HUES48 (cell line): ENCODE measurements at regions not wholly inside any gene's neighbourhood (a gene's known extent, or its start where the extent isn't known, plus 50 kb on each side); places are given as distances from the start of the nearest gene placed in this dataset.
A peak's percentile ranks its signal among the peaks of the same experiment; 100 is the strongest.
"Not testable (repeated sequence)": the region's sequence is repeated elsewhere in the genome, so short reads cannot be mapped to it uniquely, and the experiment has no call there.

Experiments used
- H3K27ac ChIP-seq: one replicate; pipeline ENCODE4 v1.7.0; 2013; ENCODE audit warnings: low read depth, low read length, inconsistent platforms
- H3K27me3 ChIP-seq: 2 replicates; pipeline ENCODE4 v1.6.1; 2013; ENCODE audit warnings: mild to moderate bottlenecking, low read length; ENCODE audit not compliant: control insufficient read depth, insufficient read depth
- H3K36me3 ChIP-seq: 2 replicates; pipeline ENCODE4 v1.6.1; 2013; ENCODE audit warnings: low read length; ENCODE audit not compliant: control insufficient read depth, insufficient read depth
- H3K4me1 ChIP-seq: 2 replicates; pipeline ENCODE4 v1.6.1; 2013; ENCODE audit warnings: mild to moderate bottlenecking, low read length; ENCODE audit not compliant: control insufficient read depth, insufficient read depth
- H3K4me3 ChIP-seq: 2 replicates; pipeline ENCODE4 v1.5.1; 2013; ENCODE audit warnings: mild to moderate bottlenecking, low read depth, low read length
- H3K9ac ChIP-seq: 2 replicates; pipeline ENCODE4 v1.6.1; 2013; ENCODE audit warnings: mild to moderate bottlenecking, low read depth, low read length, moderate library complexity
- H3K9me3 ChIP-seq: 2 replicates; pipeline ENCODE4 v1.6.1; 2013; ENCODE audit warnings: low read length; ENCODE audit not compliant: control insufficient read depth, insufficient read depth

DNA sequence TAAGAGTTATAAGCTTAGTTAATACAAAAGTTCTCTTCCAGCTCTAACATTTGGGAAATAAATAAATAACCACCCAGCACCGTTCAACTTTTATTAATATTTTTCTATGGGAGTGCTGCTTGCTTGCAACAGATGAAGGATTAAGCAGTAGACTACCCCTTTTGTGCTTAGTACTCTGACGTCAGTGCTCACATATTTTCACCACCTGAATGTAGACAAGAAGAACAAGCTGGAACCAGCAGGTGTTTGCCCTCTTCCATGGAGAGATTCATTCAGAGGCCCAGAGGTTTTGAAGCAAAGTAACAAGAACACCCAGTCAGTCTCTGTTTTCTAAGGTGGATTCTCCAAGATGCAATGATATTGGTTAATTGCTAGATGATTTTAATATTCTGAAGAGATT lies 307.1 kb upstream of the PIK3C3 start:
- Histone ChIP-seq H3K27me3 (no peaks in the 10 kb centered on the region), H3K4me1 (no peaks in the 10 kb centered on the region), H3K9ac (no peak overlapping the region), H3K4me3 (no peak overlapping the region), H3K9me3 (no peaks in the 10 kb centered on the region), H3K27ac (no peak overlapping the region), H3K36me3 (no peaks in the 10 kb centered on the region)

DNA sequence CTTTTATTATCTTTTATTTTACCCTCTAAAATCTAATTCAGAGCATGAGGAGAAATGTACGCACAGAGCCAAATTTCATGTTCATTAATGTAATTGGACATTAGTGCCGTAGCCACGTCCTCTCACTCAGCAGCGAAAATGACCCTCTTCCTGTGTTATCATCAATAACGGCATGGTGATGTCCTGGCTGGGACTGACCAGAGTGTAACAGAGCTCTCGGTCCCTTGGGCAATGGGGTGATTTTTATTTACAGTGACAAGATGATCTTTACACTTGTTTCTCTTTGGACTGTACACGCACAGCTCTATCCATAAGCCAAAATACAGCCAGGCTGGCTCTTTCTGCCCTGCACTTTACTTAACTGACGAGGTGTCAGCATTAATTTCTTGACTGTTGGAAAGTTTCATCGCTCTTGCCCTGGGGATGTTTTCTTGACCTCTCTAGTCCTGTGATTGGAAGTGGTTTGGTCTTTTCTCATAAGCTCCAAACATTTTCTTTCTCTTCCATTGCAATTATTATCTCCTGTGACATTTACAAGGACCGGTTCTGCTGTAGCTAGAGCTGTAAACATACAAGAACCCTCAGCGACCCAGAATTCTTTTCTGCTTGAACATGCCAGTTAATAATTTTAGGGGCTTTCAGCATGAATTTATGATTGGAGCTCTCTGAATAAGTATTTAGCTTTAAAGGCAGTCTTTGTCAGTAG lies 308.0 kb upstream of the PIK3C3 start:
- Histone ChIP-seq H3K27ac (no peak overlapping the region), H3K36me3 (no peaks in the 10 kb centered on the region), H3K4me1 (no peaks in the 10 kb centered on the region), H3K4me3 (no peak overlapping the region), H3K9me3 (no peaks in the 10 kb centered on the region), H3K9ac (no peak overlapping the region), H3K27me3 (no peaks in the 10 kb centered on the region)

DNA sequence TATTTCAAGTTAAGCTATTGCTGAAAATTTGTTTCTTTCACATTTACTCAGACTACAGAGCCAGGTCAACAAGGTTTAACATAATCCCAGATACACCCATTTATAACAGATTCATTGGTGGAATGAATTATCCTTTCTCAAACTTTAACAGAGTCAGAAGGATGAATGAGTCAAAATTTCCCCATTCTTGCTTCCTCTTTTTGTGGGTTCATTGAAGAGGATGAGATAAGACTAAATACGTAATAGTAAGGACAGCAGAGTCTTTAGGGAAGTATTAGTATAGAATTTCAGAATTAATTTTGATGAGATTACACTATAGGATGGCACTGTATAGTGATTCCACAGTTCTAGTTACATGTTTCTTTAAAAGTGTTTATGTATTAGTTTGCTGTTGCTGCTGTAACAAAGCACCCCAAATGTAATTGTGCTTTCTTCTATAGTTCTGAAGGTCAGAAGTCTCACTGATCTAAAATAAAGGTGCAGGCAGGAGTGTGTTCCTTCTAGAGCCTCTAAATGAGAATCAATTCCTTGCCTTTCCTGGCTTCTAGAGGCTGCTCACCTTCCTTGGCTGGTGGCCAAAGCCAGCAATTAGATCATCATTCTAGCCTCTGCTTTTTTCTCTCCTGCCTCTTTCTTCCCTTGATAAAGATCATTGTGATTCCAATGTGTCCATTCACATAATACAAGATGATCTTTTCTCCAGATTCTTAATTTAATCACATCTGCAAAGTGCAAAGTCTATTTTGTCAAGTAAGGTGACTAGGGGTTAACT lies 309.3 kb upstream of the PIK3C3 start:
- no peak overlapping the region for H3K4me3 ChIP-seq
- no peak overlapping the region for H3K9ac ChIP-seq
- H3K27ac ChIP-seq = no peak overlapping the region
- H3K27me3 ChIP-seq = no peaks in the 10 kb centered on the region
- no peaks in the 10 kb centered on the region for H3K36me3 ChIP-seq
- H3K4me1 ChIP-seq = no peaks in the 10 kb centered on the region
- no peaks in the 10 kb centered on the region for H3K9me3 ChIP-seq

DNA sequence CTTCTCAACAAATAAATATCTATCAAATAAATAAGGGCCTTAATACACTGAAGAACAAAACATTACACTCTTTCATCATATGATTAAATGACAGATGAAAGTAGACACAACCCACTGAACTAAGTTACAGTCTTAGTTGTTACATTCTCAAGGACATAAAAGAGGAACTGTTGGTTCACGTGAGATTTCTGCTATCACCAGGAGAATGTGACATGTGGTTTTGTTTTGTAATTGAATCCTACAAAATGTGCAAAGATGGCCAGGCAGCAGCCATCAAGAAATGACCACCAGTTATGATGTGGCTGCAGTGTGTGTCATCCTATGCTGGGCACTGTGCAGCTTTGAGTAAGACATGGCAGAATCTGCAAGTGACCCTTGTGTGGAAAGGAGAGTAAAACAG lies 310.6 kb upstream of the PIK3C3 start:
- no peak overlapping the region for H3K27ac ChIP-seq
- H3K27me3 ChIP-seq = no peaks in the 10 kb centered on the region
- H3K4me1 ChIP-seq = no peaks in the 10 kb centered on the region
- no peak overlapping the region for H3K4me3 ChIP-seq
- H3K36me3 ChIP-seq = no peaks in the 10 kb centered on the region
- no peak overlapping the region for H3K9ac ChIP-seq
- no peaks in the 10 kb centered on the region for H3K9me3 ChIP-seq

DNA sequence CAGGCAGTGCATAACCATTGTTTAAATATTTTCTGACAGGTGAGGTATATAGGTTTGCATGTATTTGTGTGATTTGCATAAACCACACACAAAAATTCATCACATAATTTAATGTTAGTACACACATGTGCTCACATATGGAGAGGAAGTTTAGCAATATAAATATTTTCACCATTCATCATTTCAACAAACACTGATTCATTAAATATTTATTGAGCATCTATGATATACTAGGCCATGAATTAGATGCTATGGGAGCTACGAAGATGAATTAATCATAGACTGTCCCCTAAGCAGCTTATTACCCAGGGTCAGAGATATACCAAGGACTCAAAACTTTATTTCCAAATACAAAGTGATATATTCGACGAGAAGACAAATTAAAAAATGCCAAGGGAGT lies 311.6 kb upstream of the PIK3C3 start:
- H3K9me3 ChIP-seq = no peaks in the 10 kb centered on the region
- H3K9ac ChIP-seq = no peak overlapping the region
- no peak overlapping the region for H3K4me3 ChIP-seq
- no peaks in the 10 kb centered on the region for H3K4me1 ChIP-seq
- H3K27me3 ChIP-seq = no peaks in the 10 kb centered on the region
- no peaks in the 10 kb centered on the region for H3K36me3 ChIP-seq
- no peak overlapping the region for H3K27ac ChIP-seq

DNA sequence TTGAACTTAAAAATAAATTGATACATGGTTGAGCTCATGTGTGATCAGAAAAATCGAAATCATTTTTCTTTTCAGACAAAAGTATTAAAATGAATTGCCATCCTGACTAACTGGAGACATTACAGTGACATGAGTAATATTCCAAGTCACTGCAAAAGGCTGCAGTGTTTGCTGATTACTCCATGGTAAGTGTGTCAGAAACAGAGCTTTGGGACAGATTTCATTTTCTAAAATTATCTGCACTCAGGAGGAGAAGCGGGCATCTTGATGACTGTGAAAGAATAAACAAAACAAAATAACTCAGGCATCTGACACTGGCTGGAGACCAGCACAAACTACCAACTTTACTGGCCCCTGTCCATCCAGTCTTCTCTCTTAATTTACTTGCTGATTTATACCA lies 312.3 kb upstream of the PIK3C3 start:
- Histone ChIP-seq H3K27me3 (no peaks in the 10 kb centered on the region), H3K9ac (no peak overlapping the region), H3K36me3 (no peaks in the 10 kb centered on the region), H3K27ac (no peak overlapping the region), H3K4me3 (no peak overlapping the region), H3K4me1 (no peaks in the 10 kb centered on the region), H3K9me3 (no peaks in the 10 kb centered on the region)

DNA sequence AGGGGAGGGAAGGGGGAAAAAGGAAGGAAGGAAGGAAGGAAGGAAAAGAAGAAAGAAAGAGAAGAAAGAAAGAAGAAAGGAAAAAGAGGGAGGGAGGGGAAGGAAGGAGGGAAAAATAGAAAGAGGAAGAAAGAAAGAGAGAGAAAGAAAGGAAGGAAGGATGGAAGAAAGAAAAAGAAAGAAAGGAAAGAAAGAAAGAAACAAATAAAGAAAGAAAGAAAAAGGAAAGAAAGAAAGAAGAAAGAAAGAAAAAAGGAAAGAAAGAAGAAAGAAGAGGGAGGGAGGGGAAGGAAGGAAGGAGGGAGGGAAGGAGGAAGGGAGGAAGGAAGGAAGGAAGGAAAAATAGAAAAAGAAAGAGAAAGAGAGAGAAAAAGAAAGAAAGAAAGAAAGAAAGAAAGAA lies 315.8 kb upstream of the PIK3C3 start:
- Histone ChIP-seq H3K9ac (no peak overlapping the region), H3K9me3 (no peaks in the 10 kb centered on the region), H3K36me3 (no peaks in the 10 kb centered on the region), H3K4me3 (no peak overlapping the region), H3K27ac (no peak overlapping the region), H3K27me3 (no peaks in the 10 kb centered on the region), H3K4me1 (no peaks in the 10 kb centered on the region)

DNA sequence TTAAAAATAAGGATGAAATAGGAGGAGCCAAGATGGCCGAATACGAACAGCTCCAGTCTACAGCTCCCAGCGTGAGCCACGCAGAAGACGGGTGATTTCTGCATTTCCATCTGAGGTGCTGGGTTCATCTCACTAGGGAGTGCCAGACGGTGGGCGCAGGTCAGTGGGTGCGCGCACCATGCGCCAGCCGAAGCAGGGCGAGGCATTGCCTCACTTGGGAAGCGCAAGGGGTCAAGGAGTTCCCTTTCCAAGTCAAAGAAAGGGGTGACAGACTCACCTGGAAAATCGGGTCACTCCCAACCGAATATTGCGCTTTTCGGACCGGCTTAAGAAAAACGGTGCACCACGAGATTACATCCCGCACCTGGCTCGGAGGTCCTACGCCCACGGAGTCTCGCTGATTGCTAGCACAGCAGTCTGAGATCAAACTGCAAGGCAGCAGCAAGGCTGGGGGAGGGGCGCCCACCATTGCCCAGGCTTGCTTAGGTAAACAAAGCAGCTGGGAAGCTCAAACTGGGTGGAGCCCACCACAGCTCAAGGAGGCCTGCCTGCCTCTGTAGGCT lies 323.2 kb upstream of the PIK3C3 start:
- not testable (repeated sequence) for H3K27me3 ChIP-seq, H3K9me3 ChIP-seq, H3K27ac ChIP-seq, H3K36me3 ChIP-seq
- H3K4me1 ChIP-seq = peaks cover 12% of the 10 kb centered on the region; the same call in 1 of the 2 replicates
- H3K4me3 ChIP-seq = peak overlapping the region; percentile 60
- H3K9ac ChIP-seq = peak overlapping the region; percentile 79

DNA sequence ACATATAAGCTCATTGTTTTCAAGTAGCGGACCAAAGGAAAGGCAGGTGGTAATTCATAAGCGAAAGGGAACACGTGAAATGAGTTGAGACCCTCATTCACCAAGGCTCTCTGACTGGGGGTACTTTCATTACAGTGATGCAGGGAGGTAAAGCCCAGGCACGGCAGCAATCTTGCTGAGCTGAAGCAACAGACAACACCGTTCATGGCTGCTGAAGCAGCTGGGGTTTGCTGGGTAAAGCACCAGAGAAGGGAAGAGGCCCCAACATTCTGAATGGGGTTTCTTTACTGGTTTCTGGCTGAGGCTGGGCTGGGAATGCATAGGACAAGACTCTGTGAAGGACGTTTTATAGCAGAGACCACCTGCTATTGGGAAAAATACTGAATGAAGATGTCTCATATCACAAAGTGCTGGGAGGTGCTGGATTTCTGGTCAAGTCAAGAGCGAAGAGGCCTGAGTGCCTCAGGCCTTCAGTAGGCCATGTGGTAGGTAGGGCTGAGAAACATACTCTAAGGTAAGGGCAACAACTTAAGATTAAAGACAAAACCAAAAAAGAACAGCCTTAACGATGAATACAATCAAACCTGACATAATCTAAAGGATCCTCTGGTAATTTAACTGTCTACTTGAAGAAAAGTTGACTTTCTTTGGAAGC lies 324.7 kb upstream of the PIK3C3 start:
- Histone ChIP-seq H3K27ac (no peak overlapping the region), H3K4me1 (peaks cover 21% of the 10 kb centered on the region), H3K9ac (no peak overlapping the region), H3K4me3 (peak overlapping the region; percentile 60), H3K27me3 (no peaks in the 10 kb centered on the region), H3K36me3 (no peaks in the 10 kb centered on the region), H3K9me3 (peaks cover 4% of the 10 kb centered on the region; the same call in 1 of the 2 replicates)

DNA sequence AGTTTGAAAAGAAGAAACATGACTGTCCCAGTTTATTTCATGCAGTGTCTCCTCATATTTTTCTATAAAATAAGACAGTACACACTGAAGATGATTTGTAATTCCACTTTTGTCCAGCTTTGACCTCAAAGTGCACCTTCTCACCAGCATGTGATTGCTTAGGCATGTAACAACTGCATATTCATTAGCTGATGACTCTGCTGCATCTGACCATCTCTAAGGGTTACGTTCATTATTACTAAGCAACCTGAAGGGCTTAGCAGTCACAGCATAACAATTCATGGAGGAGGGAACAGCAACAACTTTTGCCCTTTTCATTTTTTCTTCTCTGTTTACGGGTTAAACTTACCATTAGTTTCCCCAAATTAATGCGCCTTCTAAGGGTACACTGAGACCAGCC lies 330.6 kb upstream of the PIK3C3 start:
- Histone ChIP-seq H3K4me1 (peaks cover 29% of the 10 kb centered on the region), H3K4me3 (no peak overlapping the region), H3K27ac (no peak overlapping the region), H3K9ac (no peak overlapping the region), H3K9me3 (no peaks in the 10 kb centered on the region), H3K27me3 (no peaks in the 10 kb centered on the region), H3K36me3 (no peaks in the 10 kb centered on the region)

DNA sequence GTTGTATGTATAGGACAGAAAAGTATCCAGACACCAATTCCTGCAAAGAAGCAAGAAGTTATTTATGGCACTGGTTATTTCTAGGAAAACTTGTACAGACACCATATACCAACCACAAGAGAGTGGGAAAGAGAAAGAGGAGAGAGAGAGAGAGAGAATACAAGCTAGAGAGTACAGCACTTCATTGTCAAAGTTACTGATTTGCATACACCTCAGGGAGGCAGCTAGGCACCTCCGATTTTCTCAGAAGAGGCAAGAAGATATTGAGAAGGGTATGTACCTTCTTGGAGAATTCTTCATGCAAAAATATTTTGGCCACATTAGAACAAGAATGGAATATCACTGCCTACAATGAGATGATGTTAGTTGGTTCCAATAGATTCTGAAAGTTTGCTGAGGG lies 333.9 kb upstream of the PIK3C3 start:
- no peak overlapping the region for H3K4me3 ChIP-seq
- H3K36me3 ChIP-seq = no peaks in the 10 kb centered on the region
- H3K27me3 ChIP-seq = no peaks in the 10 kb centered on the region
- H3K9me3 ChIP-seq = no peaks in the 10 kb centered on the region
- H3K27ac ChIP-seq = no peak overlapping the region
- H3K4me1 ChIP-seq = peaks cover 24% of the 10 kb centered on the region
- no peak overlapping the region for H3K9ac ChIP-seq
